ENCODE measurements at regions not wholly inside any gene's neighbourhood (a gene's known extent, or its start where the extent isn't known, plus 50 kb on each side); places are given as distances from the start of the nearest gene placed in this dataset.

- DNase-seq (ENCODE audit: low read depth, low spot score) = no peak
Measured at GRCh38 chr10:24009736-24010135, 199.2 kb upstream of the KIAA1217 start.

- DNase-seq (ENCODE audit: low read depth, low spot score) = no peak
Measured at GRCh38 chr10:24010436-24010970, 198.4 kb upstream of the KIAA1217 start.

- no peak for DNase-seq (ENCODE audit: low read depth, low spot score)
Measured at GRCh38 chr10:24012249-24012803, 196.6 kb upstream of the KIAA1217 start.

GRCh38 chr10:24027107-24027506, 181.8 kb upstream of the KIAA1217 start:
- DNase-seq (ENCODE audit: low read depth, low spot score) = no peak

DNA sequence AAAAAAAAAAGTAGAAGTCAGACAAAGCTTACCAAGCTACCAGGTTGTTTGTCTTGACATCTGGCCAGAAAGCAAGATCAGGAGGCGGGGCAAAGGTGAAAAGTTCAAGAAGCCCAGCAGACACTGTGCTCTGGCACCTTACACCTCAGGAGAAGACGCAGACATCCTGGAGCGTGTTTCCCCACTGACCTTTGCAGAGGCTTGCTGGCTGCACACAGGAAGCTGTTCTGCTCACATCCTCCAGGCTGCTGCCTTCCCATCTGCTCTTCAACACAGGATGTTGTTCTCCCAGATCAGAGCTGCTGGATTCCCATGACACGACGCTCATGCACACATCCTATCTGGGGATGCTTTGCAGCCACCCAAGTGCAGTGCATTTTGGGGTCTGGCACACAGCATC, 174.4 kb upstream of the KIAA1217 start:
- no peak for DNase-seq (ENCODE audit: low read depth, low spot score)

DNA sequence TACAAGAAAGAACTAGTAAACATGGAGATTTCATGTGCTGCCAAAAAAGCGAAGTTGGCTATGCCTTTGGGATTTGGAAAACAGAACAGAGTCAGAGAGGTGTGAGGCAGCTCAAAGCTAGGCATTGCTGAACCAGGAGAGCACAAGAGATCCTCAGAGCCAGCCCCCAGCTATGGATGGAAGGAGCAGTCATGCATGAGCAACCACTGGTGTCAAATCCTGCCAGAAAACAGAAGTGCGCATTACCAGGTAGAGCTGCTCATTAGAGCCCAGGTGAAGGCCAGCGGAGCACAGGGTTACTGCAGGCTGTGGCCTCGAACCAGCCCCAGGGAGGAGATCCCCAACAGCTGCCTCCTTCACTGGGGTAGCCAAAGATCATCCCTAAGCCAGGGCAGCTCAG, 173.2 kb upstream of the KIAA1217 start:
- no peak for DNase-seq (ENCODE audit: low read depth, low spot score)

DNA sequence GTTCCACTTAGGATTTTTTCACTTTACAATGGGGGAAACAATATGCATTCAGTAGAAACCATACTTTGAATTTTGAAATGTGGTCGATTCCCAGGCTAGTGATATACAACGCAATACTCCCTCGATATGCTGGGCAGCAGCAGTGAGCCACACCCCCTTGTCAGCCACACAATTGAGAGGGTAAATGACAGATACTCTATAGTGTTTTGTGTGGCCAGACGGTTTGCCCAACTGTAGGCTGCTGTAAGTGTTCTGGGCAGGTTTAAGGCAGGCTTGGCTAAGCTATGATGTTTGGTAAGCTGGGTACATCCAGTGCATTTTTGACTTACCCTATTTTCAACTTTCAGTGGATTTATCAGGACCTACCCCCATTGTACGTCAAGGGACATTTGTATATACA, 169.6 kb upstream of the KIAA1217 start:
- DNase-seq (ENCODE audit: low read depth, low spot score) = no peak

GRCh38 chr10:24039897-24040296, 169.0 kb upstream of the KIAA1217 start:
- DNase-seq (ENCODE audit: low read depth, low spot score) = no peak

- no peak for DNase-seq (ENCODE audit: low read depth, low spot score)
Measured at GRCh38 chr10:24041034-24041433, 167.9 kb upstream of the KIAA1217 start.

GRCh38 chr10:24041834-24042233, 167.1 kb upstream of the KIAA1217 start:
- DNase-seq (ENCODE audit: low read depth, low spot score) = no peak

GRCh38 chr10:24042884-24043283, 166.1 kb upstream of the KIAA1217 start:
- no peak for DNase-seq (ENCODE audit: low read depth, low spot score)

DNA sequence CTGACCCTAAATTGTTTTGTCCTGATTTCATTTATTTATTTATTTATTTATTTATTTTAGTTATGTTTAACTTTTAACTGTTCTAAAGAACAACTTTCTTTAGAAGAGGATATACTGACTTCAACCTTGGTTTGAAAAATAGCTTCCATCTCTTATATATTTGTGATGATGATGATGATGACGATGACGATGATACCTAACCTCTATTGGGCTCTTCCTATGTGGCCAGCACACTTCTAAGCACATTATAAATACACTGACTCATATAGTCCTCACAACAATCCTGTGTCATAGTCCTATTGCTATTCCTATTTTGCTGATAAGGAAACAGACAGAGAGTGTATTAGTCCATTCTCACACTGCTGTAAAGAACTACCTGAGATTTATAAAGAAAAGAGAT, 162.9 kb upstream of the KIAA1217 start:
- no peak for DNase-seq (ENCODE audit: low read depth, low spot score)

DNA sequence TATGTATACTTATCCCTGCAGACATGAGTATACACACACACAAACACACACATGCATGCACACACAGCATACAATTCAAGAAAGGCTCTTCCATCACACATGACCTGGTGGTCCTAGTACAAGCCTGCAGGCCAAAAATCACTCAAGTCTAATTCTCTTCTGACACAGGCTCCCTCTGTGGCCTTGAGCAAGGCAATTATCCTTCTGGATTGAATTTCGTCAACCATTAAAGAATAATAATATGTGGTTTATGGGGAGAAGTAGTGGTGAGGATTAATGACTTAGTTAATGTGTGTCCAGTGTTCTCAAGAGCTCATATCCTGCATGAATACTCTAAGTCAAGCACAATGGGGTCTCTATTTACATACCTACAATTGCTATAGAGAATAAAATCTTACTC, 161.8 kb upstream of the KIAA1217 start:
- DNase-seq (ENCODE audit: low read depth, low spot score) = no peak

DNA sequence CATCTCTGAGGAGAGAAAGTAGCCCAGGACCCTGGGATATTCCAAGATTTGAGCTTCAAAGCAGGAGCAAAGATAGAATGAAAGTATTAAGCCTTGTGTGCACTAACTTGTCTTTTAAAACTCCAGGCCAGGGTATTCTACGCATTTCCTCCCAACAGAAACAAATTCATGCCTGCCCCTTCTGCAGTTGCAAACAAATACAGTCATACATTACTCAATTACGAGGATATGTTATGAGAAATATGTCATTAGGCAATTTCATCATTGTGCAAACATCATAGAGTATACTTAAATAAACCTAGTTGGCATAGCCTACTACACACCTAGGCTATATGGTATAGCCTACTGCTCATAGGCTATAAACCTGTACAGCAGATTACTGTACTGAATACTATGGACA, 154.5 kb upstream of the KIAA1217 start:
- DNase-seq (ENCODE audit: low read depth, low spot score) = no peak

GRCh38 chr10:24080207-24080606, 128.7 kb upstream of the KIAA1217 start:
- DNase-seq (ENCODE audit: low read depth, low spot score) = no peak

- DNase-seq (ENCODE audit: low read depth, low spot score) = no peak
Measured at GRCh38 chr10:24086296-24087086, 122.4 kb upstream of the KIAA1217 start.

DNA sequence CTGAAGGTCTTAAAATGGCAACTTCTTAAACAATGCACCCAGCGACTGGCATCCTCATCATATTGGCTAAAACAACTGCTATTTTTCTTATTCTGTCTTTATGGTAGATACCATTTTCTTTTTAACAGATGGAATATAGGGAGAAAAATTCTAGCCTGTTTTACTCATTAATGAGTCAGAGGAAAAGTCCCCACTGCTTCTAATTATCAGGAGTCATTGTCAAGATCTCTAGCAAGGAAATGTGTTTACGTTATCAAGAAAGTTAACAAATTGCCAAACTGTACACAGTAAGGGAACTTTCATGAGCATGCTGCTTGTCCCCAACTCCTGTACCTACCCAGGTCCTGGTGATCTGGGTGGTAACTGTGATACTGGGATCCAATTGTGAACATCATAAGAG, 117.7 kb upstream of the KIAA1217 start:
- DNase-seq (ENCODE audit: low read depth, low spot score) = no peak

DNA sequence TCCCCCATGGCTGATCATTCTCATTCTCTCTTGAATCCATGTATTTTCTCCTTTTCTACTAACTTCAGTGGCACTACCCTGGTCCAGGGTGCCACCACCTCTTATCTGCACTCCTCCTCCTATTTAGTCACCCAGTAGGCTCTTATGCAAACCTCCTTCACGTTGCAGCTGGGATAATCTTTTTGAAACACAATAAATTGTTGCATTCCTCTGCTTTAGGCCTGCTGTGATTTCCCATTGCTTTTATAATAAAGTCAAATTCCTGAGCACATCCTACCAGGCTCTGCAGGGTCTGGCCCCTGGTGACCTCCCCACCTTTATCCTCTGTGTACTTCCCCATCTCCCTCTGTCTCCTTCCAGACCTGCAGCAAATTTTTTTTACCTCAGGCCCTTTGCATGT, 112.7 kb upstream of the KIAA1217 start:
- no peak for DNase-seq (ENCODE audit: low read depth, low spot score)

DNA sequence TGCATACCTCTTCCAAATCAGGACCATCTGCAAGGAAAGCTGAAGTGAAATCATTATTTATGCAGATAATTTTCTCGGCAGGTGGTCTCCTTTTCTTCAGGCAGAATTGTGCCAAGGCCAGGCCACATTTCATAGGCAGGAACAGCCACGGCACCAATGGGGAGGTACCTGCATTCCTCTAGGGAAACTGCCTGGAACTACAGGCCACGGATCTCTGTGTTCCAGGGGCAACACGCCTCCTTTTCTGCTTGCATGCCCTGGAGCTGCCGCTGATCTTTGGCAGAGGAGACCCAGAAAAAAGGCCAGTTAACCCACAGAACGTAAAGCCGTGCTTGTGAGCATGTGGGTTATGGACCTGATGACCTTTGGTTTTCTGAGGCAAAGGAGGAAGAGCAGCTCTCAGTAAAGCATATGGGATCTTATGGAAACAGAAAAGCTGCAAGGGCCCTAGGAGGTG, 111.2 kb upstream of the KIAA1217 start:
- DNase-seq (ENCODE audit: low read depth, low spot score) = no peak

GRCh38 chr10:24104895-24105294, 104.0 kb upstream of the KIAA1217 start:
- DNase-seq (ENCODE audit: low read depth, low spot score) = no peak

DNA sequence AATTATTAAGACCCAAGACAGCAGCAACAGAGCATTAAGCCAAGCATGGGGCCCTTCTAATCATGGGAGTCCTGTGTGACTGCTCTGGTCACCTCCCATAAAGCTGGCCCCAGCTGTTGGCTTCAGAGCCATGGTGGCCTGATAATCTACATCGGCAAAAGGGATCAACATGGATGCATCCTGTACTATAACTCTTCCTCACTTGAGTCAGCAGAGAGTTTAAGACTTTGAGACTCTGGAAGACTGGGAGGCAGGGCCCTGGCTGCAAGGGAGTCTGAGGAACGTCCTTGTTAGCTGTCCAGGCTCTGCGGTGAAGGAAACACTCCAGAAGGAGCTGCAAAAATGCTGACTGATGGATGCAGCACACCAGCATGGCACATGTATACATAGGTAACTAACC, 95.0 kb upstream of the KIAA1217 start:
- no peak for DNase-seq (ENCODE audit: low read depth, low spot score)

DNA sequence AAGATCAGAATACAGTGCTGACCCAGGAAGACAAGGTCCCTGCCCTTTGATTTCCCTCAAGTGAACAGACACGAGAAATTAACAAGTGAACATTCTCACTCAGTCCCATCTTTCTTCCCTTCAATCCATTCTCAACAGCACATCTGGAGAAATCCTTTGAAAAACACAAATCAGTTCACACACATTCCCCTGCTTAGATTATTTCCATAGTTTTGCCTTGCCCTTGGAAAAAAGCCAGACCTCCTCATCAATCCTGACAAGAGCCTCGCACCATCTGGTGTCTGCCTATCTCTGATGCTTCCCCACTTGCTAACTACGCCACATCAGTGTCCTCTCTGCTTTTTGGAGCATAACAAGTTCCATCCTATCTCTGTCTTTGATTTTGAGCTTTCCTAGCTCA, 94.4 kb upstream of the KIAA1217 start:
- no peak for DNase-seq (ENCODE audit: low read depth, low spot score)

GRCh38 chr10:24115403-24115802, 93.5 kb upstream of the KIAA1217 start:
- no peak for DNase-seq (ENCODE audit: low read depth, low spot score)

Measured in iPS DF 19.7 (cell line).